HG03571 (cell line): ENCODE measurements at regions not wholly inside any gene's neighbourhood (a gene's known extent, or its start where the extent isn't known, plus 50 kb on each side); places are given as distances from the start of the nearest gene placed in this dataset.
"Not testable (repeated sequence)": the region's sequence is repeated elsewhere in the genome, so short reads cannot be mapped to it uniquely, and the experiment has no call there.

Source experiments
- ATAC-seq: cut with Tn5 transposase; IDR thresholded peaks from one replicate; pipeline ENCODE4 v1.9.1; 2021; ENCODE audit not compliant: unreplicated experiment

DNA sequence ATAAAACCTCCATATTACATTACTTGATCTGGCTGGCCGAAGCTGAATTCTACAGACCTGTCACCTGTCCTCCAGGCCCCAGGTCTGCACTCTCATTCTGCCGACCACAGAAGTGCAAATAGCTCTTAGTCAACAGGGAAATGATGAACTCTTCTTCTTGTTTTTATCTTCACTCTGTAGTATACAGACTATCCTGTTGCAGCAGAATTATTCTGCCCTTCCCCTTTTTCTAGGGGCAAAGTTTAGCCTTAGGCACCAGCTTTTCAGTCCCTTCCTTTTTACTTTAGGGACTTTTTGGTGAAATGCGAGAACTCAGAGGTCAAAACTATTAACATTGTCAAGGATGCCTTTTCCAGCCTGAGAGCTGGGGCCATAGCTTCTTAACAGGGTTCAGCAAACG, 229.6 kb upstream of the EGLN3 start:
- ATAC-seq, result no peak

DNA sequence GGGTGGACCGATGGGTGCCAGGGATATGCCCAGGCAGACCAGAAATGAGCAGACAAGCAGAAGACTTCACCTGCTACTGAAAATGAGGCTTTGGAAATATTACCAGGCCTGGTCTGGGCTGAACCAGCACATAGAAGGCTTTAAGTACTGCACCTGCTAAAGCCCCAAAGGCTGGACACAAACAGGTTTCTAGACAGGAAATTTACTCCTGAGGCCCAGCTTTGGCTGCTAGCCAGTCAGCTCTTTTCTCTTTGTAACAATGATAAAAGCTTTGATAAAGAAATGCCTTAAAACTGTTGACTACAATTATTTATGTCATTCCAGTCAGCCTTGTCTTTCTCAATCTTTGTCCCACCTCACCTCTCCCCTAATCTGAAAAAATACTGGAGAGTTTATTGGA, 228.9 kb upstream of the EGLN3 start:
- ATAC-seq, result no peak

DNA sequence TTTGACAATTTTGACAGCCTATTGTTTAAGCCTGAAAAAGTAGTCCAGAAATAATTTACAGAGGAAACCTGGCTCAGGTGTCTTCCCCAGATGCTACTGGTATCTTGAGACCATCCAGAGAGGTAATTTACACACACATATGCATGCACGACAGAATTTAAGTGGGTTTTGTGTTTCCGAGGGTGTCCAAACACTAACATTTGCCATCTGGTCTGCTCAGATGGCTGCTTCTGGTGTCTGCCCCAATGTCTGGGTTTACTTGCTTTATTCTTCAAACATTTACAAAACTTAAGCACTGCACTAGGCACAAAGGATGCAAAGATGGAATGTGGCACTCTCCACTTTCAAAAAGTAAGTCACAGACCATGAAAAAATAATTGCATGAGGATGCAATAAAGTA, 226.6 kb upstream of the EGLN3 start:
- ATAC-seq, result no peak

DNA sequence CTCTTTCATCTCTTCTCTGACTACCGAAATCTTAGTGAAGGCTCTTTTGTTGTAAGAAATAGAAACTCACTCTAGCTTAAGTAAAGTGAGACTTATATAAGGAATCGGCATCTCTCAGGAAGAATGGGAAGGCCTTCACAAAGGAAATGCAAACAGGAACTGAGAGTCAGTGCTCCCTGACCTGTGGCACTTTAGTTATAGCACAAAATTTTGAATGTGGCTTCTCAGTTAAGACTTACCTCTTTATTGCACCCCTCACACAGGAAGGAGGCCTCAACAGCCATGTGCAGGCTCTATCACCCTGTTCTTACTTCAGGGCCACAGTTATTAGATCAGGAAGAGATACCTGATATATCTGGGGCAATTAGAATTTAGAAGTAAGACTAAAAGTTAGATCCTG, 224.7 kb upstream of the EGLN3 start:
- ATAC-seq, result no peak

DNA sequence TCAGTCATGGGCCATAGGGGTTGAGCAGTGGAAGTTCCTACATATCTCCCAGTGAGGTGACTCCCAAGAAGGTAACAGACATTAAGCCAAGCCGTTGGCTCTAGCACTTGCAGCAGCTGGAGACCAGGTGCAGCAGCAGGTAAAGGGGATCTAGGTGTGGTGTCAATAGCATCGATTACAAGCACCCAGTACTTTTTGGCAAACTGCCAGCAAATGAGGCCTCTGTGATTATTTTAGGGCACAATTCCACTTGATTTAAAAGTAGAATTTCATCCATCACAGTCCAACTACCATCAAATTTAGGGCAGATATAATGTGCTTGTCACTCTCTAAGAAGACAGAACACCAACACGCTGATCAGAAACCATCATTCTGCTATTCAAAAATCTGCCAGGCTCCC, 224.1 kb upstream of the EGLN3 start:
- ATAC-seq, result no peak

DNA sequence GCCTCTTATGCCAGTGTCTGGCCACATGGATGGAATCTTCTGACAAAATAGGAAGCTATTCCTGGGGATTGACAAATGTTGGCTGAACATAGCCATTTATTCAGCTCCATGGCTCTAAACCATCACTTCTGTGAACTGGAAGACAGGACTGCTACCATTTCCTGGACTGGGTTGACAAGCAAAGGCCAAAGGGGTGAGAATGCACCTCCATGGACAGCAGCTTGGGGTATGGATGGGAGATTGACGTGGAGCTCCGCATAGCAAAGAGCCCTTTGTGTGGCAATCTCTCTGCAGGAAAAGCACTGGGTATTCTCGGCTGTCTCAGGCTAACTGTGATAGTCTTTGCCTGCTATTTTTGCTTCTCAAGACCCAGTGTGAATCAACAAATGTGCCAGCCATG, 223.0 kb upstream of the EGLN3 start:
- no peak for ATAC-seq

DNA sequence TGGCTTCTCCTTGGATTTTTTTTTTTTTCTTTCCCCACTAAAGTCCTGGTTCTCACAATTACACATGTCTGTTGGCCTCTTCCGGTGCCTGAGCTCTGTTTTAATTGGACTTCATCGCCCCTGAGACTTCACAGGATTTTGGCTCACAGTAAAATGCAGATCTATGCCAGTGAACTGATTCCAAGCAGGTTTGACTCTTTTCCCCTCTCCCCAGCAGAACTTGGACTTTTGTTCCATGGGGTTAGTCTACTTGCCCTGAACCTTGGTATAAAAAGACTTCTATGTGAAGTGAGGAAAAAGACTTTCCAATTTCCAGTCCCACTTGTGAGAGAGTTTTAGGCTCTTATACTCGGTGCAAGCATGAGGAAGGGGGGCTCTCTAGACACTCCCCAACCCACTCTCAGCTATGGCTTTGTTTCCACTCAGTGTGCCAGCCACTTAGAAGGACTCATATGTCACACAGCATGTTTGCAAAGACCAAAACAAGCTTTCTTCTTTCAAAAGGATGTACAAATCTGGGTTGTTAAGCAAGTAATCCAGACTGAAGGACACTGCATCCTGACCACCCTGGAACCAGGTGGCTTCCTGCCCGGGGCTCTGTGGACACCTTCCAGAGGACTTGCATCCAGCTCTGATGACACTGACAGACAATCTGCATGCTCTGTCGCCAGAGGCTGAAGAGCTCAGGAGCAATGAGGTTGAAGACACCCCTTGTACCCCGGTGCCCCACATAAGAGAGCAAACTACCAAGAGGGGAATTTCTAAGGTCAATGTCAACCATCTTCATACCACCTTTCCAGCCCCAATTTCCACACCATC, 221.9 kb upstream of the EGLN3 start:
- no peak for ATAC-seq

DNA sequence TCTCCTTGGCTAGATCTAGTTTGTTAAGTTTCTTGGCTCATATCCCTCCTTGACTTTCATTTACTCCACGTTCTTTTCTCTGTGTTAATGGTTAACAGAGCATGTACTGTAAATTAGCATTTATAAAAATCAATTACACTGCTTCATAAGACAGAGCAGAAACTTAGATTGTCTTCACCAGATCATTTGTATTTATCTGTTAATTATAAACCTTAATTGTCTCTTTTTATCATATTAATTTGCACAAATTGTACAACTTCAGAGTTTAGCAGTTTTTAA, 221.2 kb upstream of the EGLN3 start:
- ATAC-seq, result no peak

DNA sequence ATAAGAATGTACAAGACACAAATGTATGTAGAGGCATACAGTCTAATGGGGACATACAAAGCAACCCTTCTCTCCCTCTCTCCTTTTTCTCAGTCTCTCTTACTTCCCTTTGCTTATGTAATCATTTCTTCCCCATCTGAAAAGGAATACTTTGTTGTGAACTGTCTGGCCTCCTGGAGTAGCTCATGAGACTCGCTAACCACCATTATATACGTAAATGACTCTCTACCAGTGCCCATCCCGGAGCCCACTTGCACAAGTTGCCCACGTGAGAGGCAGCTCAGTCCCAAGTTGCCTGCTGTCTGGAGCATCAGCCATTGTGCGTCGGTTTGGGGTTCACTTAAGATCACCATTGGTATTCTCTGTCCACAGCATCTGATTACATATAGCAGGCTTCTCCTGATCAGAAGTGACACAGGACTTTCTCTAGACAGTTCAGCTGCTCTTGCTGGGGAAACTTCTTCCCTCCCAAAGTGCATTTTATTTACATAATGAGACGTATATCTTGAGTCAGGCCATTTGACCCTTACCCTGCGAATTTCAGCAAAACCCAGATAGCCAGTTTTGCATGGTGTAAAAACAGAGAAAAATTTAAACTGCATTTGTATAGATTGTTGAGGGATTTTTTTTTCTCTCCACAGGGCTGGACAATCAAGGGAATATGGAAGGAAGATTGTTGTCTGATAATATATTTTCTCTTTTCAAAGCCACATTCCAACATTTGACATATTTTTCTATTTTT, 220.7 kb upstream of the EGLN3 start:
- ATAC-seq, result no peak

DNA sequence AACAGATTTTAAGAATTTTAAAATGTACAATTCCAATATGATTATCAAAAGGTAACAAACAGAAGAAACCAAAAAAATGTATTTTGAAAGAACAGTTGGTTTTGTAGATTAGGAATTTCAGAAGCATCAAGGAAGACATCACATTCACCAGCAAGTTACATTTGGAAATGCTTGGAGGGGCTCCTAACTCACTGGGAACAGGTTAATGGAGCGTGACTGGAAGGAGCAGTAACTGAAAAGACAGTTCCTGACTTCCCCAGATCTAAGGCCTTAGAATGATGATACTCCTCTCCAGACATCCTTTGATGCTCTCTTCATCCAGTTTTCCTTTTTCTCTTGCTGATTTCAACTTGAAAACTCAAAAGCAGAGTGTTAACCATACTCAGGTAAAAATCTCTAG, 220.0 kb upstream of the EGLN3 start:
- ATAC-seq, result no peak

DNA sequence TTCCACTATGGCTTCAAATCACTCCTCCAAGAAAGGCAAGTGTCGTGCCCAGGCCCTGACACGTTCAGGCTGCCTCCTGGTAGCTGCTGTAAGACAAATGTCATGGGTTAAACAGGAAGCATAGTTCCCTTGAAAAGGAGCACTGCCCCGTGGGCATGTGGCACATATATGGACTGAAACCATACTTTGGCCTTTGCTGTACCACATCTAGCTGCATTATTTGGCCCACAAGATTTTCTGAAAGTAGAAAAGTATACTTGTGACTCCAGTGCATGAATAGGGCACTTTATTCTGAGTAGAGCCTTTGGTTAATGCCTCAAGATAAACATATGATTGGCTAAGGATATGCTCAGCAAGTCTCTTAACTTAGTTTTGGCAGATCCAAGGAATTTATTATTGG, 218.7 kb upstream of the EGLN3 start:
- no peak for ATAC-seq

DNA sequence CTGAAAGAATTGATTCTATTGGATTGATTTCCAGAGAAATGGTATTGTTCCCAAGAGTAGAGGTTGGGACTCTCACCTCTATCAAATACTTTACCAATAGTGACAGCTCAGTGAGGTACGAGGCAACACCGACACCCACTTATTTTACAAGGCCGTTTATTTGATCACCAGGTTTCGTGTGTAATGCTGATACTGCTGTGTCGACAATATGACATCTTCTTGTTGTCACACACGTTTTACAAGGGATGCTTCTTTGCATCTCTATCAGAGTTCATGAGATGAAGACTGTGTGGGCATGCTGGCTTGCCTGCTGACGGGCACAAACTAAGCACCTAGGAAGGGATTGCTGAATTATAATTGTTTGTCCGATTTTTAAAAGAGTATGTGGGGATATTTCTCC, 217.8 kb upstream of the EGLN3 start:
- ATAC-seq, result no peak

DNA sequence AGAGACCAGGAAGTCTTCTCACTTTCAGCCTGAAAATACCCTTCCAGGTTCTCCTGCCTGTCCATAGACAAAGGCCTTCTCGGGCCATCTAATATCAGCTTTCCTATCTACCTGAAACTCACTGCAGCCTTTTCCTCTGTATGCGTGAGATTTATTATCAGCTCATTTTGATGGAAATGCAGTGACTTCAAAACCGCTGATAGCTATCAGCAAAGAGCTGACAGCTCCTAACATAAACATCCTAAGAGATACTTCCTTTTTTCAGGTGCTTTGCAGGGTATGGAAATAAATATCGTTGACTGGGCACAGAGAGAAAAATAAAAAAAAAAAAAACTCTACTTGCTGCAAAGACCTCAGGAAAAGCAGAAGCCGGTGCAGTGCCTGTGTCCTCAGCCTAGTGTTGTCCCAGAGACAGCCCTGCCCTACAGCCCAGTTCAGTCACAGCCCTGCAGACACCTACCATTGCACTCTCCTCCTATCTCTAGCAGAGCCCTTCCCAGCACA, 215.0 kb upstream of the EGLN3 start:
- ATAC-seq, result no peak

DNA sequence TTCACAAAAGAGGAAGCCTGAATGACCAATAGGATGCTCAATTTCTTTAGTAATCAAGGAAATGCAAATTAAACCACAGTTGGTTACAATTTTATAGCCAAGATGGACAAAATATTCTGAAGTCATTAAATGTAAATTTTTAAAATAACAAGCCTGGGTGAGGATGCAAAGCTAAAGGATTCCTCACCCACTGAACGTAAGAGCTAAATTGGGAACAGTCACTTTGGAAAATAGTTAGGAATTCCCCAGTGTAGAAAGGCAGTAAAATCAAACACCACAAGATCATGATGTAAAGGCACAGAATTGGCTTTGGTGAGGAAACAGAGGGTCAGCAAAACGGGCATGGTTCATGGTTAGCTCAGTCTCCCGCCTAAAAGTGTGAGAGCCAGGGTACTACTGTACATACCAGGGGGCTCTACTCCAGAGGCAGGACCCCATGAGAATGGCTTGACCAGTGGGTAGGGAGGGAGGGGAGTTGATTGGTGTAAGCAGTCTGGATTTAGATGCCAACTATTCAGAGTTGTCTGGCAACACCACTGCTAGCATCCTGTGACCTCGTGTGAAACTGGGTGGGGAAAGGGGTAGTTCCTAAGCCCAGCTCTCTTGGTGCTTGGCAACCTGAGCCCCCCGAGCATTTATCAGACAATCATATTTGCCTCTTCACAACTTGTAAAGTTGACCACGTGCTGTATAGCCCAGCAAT, 213.4 kb upstream of the EGLN3 start:
- ATAC-seq, result no peak

DNA sequence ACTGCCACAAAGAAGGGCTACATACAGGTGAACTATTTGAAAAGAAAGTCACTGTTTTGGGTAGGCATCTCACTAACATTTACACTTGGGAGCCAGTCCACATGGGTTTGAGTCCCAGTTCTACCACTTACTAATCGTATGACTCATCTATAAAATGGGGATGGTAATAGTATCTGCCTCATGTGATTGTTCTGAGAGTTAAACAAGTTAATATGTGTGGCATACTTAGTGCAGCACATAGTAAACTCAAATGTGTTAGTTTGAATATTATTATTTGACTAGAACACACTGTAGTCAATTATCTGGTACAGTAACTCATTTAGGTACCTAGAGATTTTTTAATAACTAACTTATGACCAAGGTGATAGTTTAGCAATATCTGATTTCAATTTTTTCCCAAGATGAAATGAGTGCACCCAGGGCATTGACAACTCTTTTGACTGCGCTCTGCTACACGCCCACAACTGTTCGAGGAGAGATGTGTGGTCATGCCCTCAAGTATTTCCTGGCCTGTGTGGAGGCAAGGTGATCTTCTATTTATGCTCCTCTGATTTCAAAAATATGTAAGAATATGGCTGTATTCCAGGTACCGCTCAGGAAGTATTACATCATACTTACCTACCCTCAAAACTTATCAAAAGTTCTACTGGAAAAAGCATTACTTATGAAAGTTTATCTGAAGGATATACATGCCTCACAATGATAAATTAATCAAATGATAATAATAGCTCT, 210.6 kb upstream of the EGLN3 start:
- ATAC-seq, result no peak

DNA sequence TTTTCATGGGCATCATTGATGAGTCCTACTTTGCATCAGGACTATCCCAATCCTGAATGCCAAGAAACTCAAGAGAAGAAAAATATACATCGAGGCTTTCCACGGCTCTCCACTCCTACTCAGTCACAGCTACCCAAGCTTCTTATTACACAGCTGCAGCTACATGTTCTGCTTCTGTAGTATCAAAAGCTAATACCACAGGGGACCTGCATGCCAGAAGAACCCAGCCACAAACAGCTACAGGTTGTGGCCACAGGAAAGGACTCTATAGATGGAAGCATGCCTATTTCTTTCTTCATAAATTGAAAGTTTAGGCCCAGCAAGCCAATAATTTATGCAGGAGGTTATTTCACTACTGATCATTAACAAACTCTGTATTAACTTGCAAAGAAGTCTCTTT, 209.7 kb upstream of the EGLN3 start:
- ATAC-seq, result no peak

DNA sequence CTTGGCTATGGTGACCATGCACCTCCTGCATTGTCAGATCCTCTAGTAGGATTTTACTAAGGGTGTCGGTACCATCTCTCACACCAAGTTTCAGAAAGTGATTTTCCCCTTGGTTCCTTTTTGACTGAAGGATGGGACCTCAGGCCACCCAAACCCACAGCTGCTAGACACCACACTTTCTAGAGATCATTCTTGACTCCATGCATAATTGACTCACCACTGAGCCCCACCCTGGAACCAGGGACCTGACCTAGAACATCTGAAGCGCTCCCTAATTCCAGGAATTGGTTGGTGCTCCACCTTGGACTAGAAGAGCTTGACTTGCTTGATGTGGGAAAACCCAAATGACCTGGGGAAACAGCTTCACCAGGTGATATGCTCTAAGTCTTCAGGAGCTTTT, 206.8 kb upstream of the EGLN3 start:
- no peak for ATAC-seq

DNA sequence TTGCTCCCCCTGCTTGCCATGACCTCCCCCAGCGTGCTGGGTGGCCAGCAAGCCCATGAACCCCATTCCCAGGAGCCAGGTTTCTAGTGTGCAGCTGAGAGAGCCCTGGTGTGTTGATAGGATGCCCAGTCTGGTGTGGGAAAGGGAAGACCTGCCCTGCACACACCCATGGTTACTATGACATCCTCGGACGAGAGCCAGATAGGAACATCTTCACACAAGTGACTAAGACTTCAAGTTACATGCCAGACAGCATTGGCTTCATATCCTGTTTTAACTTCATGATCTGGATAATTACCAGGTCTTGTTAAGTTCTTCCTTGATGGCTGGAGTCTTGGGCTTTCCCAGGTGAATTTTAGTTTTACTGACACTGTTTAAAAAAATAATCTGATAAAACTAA, 196.6 kb upstream of the EGLN3 start:
- no peak for ATAC-seq

DNA sequence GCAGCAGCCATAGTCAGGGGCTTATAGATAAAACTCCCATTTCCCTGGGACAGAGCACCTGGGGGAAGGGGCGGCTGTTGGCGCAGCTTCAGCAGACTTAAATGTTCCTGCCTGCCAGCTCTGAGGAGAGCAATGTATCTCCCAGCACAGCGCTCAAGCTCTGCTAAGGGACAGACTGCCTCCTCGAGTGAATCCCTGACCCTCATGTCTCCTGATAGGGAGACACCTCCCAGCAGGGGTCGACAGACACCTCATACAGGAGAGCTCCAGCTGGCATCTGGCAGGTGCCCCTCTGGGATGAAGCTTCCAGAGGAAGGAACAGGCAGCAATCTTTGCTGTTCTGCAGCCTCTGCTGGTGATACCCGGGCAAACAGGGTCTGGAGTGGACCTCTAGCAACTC, 189.3 kb upstream of the EGLN3 start:
- ATAC-seq, result not testable (repeated sequence)

DNA sequence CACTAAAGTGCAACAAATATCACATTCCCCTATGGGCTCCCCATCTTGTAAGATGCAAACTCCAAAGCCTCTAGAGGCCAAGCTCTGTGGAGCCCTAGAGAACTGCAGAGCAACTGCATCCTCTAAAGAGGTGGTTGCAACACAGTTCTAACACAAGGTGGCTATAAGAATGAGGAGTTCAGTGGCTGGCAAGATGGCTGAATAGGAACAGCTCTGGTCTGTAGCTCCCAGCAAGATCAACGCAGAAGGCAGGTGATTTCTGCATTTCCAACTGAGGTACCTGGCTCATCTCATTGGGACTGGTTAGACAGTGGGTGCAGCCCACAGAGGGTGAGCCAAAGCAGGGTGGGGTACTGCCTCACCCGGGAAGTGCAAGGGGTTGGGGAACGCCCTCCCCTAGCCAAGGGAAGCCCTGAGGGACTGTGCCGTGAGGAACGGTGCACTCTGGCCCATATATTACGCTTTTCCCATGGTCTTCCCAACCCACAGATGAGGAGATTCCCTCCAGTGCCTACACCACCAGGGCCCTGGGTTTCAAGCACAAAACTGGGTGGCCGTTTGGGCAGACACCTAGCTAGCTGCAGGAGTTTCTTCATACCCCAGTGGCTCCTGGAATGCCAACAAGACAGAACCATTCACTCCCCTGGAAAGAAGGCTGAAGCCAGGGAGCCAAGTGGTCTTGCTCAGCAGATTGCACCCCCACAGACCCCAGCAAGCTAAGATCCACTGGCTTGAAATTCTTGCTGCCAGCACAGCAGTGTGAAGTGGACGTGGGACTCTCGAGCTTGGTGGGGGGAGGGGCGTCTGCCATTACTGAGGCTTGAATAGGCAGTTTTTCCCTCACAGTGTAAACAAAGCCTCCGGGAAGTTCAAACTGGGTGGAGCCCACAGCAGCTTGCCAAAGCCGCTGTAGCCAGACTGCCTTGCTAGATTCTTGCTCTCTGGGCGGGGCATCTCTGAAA, 188.6 kb upstream of the EGLN3 start:
- ATAC-seq, result not testable (repeated sequence)
